NCI-H510A (cell line): ENCODE measurements at regions not wholly inside any gene's neighbourhood (a gene's known extent, or its start where the extent isn't known, plus 50 kb on each side); places are given as distances from the start of the nearest gene placed in this dataset.
A peak's percentile ranks its signal among the peaks of the same experiment; 100 is the strongest.
"Not testable (repeated sequence)": the region's sequence is repeated elsewhere in the genome, so short reads cannot be mapped to it uniquely, and the experiment has no call there.

ENCODE experiments used
- DNase-seq: peaks from one replicate; lab custom pipeline; 2025; lab: John Stamatoyannopoulos, UW

DNA sequence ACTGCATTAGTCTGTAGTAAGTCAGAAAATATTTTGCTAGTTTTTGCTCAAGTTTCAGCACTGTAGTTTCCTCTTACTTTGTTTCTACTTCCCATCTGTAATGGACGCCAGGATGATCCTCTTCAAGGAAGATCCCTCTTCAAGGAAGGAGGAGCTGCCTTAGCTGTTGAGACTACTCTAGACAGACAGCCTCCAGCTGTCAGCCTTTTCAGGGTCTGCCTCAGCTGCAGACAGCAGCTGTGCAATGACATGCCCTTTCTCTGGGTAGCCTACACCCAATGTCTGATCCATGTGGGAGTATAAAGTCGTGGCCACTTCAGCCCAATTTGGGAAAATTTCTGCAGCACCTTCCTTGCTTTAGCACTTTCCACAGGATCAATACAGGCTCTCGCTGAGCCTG lies 281.0 kb upstream of the MAOA start:
- DNase-seq = no peak

GRCh38 chrX:43380704-43381103 lies 275.4 kb upstream of the MAOA start:
- DNase-seq = no peak

DNA sequence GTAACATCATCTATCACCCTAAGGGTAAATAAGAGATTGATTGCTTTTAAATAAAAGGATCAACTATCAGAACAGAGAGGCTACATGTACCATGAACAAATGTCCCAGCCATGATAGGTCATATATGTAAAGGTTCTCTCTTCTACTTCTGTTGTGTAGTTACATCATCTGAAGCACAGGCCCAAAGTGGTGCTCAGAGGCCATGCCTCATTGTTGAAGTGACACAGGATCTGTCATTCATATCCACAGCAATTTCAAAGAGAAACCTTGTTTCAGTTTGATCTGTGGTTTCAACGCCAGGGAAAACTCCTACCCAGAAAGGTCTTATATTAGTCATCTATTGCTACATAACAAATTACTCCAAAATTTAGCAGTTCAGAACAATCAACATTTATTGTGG lies 269.2 kb upstream of the MAOA start:
- DNase-seq = no peak

DNA sequence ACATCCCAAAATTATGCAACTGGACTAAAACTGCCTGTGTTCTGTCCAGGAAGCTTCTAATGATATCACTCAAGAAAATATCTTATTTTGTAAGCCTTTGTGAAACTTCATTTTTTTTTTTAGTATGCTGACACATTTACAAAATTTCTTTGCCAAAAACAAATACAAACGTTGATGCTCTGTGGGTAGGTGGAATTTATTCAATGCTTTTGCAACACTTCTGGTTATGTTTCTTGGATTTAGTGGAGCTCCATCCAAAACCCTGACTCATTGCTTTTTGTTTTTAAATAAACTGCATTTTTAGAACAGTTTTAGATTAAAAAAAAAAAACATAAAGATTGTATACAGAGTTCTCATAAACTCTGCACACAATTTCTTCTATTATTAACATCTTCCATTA lies 250.9 kb upstream of the MAOA start:
- no peak for DNase-seq

DNA sequence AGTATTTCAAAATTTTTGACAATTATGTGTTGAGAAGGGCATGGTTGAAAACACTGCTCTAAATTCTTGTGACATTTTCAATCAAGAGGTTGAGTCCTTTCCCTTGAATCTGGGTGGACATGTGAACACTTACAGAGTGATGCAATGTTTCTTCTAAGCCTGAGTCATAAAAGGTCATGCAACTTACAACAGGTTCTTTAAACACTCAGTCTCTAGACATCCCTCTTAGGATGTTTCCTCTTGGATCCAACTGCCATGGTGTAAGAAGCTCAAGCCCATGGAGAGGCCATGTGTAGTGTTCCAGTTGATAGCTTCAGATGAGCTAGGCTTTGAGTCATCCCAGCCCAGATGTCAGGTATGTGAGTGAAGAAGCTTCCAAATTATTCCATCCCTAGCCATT lies 232.2 kb upstream of the MAOA start:
- DNase-seq = no peak

GRCh38 chrX:43436517-43436916 lies 219.6 kb upstream of the MAOA start:
- no peak for DNase-seq

DNA sequence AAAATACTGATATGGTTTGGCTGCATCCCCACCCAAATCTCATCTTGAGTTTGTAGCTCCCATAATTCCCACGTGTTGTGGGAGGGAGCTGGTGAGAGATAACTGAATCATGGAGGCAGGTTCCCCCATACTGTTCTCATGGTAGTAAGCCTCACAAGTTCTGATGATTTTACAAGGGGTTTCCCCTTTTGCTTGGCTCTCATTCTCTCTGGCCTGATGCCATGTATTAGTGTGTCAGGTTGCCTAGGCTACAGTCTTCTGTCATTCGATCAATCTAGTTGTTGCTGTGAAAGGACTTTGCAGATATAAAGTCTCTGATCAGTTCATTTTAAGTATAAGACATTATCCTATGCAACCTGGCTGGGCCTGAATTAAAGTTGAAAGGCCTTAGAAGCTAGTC lies 209.3 kb upstream of the MAOA start:
- no peak for DNase-seq

DNA sequence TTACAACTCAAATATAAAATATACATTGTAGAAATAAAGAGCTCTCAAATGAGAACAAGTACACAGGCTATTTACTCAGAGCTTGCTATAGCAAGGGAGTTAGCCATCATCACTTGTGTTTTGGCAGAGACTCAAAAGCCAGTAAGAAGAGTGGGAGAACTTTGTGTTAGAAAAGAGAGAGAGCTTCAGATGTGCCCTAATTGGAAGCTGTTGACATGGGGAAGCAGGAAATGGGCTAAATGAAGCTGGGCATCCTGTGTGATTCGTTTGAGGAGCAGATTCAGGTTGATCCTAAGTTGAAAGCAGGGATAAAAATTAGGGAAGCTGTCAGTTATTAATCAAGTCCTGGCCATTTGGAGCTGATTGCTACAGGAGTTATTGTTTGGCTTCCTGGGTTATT lies 207.4 kb upstream of the MAOA start:
- DNase-seq = no peak

DNA sequence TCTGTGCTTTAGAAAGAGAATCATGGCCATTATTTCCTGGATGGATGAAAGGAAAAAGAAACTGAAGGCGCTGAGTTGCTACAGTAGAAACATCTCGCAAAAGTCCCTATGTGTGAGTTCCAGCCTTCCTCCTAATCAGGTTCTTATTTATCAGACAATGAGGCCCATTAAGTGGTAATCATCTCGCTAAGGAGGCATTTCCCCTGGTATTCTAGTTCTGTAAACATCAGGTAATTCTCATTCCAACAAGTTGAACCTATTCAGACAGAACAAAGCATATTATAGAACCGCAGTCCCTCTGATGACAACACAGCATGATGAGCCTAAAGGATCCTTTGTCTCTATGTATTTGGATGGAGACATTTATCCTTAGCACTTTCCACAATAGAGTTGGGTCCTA lies 205.7 kb upstream of the MAOA start:
- DNase-seq = no peak

DNA sequence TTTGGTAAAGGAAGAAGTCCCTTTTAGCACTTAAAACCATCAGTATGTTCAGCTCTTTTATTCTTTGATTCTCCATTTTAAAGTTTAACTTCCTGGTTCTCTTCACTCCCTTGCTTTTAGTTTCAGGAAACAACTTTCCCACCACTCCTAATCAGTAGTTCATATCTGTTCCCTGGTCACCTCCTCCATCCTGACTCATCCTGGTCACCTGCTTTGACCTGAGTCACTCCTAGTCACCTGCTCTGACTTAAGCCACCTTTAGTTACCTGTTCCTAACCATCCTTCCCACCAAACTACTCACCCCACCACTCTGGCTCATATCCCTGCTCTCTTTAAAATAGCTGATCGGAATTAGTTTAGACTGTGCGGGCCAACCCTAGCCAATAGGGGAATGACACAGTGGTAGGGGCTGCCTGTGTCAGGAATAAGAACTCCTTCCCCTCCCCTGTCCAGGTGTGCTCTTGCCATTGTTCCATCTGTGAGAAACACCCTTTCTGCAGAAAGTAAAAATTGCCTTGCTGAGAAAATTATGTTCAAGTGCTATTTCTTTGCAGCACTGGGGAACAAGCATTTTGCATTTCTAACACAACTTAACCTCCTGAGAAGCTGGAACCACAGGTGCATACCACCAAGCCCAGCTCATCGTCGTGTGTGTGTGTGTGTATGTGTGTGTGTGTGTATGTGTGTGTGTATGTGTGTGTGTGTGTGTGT lies 204.0 kb upstream of the MAOA start:
- not testable (repeated sequence) for DNase-seq

DNA sequence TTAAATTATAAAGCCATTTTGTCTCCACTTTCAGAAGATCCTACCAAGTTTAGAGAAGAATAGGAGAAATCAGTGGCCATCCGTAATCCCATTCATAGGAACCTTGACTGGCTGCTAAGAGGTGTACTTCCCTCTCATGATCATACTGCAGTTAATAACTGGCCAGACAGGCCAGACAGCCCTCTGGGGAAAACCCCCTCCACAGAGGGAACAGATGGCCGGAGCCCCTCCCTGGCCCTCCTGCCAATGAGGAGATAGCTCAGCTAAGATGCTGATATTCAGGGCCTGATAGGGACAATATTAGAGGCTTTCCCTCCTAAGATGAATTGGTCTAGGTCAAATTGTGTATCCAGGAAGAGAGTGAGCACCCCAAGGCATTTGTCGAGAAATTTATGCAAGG lies 200.0 kb upstream of the MAOA start:
- no peak for DNase-seq

DNA sequence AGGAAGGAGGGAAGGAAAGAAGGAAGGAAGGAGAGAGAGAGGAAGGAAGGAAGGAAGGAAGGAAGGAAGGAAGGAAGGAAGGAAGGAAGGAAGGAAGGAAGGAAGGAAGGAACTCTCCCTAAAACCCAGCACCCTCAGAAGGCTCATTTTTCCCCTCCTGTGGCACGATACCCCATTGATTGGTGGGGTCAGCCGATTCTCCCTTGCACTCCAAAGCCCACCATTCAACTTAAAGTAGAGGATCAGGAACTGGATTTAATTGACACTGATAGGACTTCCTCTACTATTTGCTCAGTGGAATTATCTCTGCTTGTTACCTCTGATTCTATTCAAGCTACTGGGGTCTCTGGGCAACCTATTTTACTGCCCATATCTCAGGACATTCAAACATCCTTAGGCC lies 199.2 kb upstream of the MAOA start:
- DNase-seq = no peak

- DNase-seq = no peak
These were observed 188.4 kb upstream of the MAOA start for GRCh38 chrX:43467608-43468234.

DNA sequence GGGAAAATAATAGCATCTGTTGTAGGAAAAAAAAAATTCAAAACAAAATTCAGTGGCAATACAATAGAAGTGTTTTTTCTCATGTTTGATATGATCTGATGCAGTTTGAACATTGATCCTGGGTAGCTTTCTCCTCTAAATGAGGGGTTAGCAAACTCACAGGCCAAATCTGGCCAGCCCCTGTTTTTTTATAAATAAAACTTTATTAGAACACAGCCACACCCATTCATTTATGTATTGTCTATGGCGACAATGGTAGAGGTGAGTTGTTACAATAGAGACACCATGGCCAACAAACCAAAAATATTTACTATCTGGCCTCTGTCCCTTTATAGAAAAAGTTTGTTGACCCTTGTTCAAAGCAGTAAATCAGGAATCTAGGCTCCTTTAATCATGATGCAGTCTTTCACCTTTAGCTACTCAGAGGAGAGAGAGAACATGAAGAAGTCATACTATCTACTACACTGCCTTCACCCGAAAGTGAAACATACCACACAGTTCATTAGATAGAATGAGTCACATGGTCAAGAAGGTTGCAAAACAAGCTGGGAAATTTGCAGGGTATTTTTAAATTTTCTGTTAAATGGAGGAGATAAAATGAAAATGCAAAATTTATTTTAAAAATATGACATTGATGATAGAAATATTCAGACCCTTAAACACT lies 186.6 kb upstream of the MAOA start:
- no peak for DNase-seq

- DNase-seq = no peak
These were observed 181.8 kb upstream of the MAOA start for GRCh38 chrX:43474321-43474720.

DNA sequence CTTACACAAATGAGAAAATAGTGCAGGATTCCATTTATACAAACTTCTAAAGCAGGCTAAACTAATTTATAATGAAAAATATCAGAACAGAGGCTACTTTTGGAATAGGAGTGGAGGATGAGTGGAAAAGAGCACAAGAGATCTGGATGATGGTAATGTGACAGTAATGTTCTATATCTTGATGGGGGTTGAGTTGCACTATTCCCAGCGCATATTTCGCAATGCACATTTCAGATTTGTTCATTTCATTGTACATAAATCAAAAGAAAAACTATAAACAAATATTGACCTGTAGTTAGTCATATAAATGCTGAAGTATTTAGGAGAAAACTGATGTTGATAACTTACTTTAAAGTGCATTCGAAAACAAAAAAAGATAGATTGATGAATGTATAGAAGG lies 177.0 kb upstream of the MAOA start:
- no peak for DNase-seq

DNA sequence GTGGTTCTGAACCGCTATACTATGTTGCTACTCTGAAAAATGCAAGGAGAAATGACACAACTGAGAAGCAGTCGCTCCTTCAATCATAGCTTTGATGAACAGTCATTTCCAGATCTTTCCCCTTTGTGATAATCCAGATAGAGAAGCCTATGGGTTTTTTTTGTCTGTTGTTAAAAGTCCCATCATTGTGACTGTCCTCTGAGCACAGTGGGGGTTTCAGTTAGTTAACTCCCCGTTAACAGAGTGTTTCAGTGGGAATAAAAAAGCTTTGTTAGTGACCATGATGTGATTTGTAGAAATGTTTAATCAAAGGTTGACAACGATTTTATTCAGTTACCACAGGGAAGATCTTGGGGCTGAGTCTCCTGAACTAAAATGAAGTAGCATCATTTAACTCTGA lies 176.2 kb upstream of the MAOA start:
- no peak for DNase-seq

GRCh38 chrX:43481576-43481975 lies 174.5 kb upstream of the MAOA start:
- no peak for DNase-seq

DNA sequence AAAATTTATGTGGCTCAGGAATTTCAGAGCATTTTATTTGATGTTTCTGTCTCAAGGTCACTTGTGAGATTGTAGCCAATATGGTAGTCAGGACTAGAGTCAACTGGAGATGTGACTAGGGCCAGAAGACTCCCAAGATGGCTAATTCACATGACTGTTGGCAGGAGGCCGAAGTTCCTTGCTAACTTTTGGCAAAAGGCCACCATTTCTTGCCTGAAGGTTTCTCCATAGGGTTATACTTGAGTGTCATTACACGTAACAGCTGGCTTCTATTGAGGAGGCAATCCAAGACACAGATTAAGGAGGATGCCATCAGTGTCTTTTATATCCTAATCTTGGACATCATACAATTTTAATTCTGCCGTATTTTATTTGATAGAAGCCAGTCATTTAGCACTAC lies 162.3 kb upstream of the MAOA start:
- DNase-seq = no peak

- DNase-seq = no peak
These were observed 155.9 kb upstream of the MAOA start for GRCh38 chrX:43500246-43500645.

DNA sequence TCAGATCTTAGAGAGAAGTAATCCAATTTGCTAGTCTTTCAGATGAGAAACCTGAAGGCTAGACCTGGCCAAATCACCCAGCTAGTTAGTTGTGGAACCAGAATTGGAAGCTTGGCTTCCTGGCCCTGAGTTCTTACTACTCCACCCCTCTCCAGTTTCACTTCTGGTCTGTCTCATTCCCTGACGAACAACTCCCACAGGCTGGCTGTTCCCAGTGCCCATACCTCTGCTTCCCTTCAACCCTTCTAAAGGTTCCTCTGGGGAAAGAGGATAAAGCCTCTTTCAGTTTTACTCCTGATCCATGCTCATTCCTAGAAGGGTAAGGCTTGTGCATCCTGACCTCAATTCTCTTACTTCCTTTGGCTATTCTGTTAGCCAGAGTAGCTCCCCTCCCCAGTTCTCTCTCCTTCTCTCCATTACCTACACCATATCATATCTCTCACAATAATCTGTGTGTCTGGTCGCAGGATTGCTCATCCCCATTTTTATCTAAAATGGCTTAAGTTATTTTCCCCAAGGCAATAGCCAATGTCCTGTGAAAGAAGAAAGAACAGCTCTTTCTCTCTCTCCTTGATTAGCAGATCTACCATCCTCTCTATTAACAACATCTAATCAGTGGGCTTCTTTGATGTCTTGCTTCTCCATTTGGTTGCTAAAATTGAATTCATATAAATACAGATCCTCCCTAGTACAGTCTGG lies 155.0 kb upstream of the MAOA start:
- no peak for DNase-seq

GRCh38 chrX:43504394-43504793 lies 151.7 kb upstream of the MAOA start:
- DNase-seq = no peak

- DNase-seq = peak; percentile 30
These were observed 150.3 kb upstream of the MAOA start for GRCh38 chrX:43505769-43506168.
